ENCODE measurements at regions not wholly inside any gene's neighbourhood (a gene's known extent, or its start where the extent isn't known, plus 50 kb on each side); places are given as distances from the start of the nearest gene placed in this dataset.

DNA sequence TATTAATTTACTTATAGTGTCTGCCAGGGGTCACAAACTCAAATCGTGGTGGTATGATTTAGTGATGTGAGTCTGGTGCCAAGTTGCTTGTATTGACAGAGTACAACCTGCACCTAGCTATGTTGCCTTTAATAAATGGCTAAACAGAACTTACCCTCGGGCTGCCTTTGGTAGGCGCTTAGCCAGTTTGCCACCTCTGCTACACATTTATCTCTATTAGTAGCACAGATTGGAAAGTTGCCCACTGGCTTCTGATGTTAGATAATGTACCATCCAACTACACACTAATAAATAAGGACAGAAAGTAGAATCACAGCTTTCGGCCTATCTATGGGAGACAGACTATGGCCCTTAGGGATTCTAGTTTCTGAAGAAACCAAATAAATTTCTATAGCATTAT is 368.4 kb downstream of the MAN2A1 start:
- TF ChIP-seq, protein P1, sequence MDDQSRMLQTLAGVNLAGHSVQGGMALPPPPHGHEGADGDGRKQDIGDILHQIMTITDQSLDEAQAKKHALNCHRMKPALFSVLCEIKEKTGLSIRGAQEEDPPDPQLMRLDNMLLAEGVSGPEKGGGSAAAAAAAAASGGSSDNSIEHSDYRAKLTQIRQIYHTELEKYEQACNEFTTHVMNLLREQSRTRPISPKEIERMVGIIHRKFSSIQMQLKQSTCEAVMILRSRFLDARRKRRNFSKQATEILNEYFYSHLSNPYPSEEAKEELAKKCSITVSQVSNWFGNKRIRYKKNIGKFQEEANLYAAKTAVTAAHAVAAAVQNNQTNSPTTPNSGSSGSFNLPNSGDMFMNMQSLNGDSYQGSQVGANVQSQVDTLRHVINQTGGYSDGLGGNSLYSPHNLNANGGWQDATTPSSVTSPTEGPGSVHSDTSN (IDR thresholded peaks at IDR 0.05) = no peak
- TF ChIP-seq RAD21 (conservative IDR thresholded peaks at IDR 0.05 in 1 of 2, IDR thresholded peaks at IDR 0.05 in 1 of 2) (no peak), JUNB (IDR thresholded peaks at IDR 0.05) (no peak), POLR2A (IDR thresholded peaks at IDR 0.05; ENCODE audit: low read length) (no peak), RCOR1 (IDR thresholded peaks at IDR 0.05; ENCODE audit: low read depth, low read length) (no peak), EP300 (IDR thresholded peaks at IDR 0.05) (no peak), CBX2 (IDR thresholded peaks at IDR 0.05; ENCODE audit: borderline replicate concordance, low read depth) (no peak), HOXA7 (CRISPR knock-in tag; IDR thresholded peaks at IDR 0.05) (no peak), MYC (IDR thresholded peaks at IDR 0.05; ENCODE audit: borderline replicate concordance, low read length) (no peak)
- TF ChIP-seq, protein P2, sequence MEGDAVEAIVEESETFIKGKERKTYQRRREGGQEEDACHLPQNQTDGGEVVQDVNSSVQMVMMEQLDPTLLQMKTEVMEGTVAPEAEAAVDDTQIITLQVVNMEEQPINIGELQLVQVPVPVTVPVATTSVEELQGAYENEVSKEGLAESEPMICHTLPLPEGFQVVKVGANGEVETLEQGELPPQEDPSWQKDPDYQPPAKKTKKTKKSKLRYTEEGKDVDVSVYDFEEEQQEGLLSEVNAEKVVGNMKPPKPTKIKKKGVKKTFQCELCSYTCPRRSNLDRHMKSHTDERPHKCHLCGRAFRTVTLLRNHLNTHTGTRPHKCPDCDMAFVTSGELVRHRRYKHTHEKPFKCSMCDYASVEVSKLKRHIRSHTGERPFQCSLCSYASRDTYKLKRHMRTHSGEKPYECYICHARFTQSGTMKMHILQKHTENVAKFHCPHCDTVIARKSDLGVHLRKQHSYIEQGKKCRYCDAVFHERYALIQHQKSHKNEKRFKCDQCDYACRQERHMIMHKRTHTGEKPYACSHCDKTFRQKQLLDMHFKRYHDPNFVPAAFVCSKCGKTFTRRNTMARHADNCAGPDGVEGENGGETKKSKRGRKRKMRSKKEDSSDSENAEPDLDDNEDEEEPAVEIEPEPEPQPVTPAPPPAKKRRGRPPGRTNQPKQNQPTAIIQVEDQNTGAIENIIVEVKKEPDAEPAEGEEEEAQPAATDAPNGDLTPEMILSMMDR (IDR thresholded peaks at IDR 0.05) = no peak
- TF ChIP-seq, protein P3, sequence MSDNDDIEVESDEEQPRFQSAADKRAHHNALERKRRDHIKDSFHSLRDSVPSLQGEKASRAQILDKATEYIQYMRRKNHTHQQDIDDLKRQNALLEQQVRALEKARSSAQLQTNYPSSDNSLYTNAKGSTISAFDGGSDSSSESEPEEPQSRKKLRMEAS (IDR thresholded peaks at IDR 0.05) = no peak
- TF ChIP-seq, protein P4, sequence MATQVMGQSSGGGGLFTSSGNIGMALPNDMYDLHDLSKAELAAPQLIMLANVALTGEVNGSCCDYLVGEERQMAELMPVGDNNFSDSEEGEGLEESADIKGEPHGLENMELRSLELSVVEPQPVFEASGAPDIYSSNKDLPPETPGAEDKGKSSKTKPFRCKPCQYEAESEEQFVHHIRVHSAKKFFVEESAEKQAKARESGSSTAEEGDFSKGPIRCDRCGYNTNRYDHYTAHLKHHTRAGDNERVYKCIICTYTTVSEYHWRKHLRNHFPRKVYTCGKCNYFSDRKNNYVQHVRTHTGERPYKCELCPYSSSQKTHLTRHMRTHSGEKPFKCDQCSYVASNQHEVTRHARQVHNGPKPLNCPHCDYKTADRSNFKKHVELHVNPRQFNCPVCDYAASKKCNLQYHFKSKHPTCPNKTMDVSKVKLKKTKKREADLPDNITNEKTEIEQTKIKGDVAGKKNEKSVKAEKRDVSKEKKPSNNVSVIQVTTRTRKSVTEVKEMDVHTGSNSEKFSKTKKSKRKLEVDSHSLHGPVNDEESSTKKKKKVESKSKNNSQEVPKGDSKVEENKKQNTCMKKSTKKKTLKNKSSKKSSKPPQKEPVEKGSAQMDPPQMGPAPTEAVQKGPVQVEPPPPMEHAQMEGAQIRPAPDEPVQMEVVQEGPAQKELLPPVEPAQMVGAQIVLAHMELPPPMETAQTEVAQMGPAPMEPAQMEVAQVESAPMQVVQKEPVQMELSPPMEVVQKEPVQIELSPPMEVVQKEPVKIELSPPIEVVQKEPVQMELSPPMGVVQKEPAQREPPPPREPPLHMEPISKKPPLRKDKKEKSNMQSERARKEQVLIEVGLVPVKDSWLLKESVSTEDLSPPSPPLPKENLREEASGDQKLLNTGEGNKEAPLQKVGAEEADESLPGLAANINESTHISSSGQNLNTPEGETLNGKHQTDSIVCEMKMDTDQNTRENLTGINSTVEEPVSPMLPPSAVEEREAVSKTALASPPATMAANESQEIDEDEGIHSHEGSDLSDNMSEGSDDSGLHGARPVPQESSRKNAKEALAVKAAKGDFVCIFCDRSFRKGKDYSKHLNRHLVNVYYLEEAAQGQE (IDR thresholded peaks at IDR 0.05) = no peak
